ENCODE measurements at regions not wholly inside any gene's neighbourhood (a gene's known extent, or its start where the extent isn't known, plus 50 kb on each side); places are given as distances from the start of the nearest gene placed in this dataset.

GRCh38 chr4:164538097-164538496 lies 215.8 kb upstream of the SMIM31 start:
- TF ChIP-seq POLR2A (IDR thresholded peaks at IDR 0.05; ENCODE audit: extremely low read depth, insufficient read length) (no peak), CTCF (IDR thresholded peaks at IDR 0.05; ENCODE audit: low read depth, low read length) (no peak), MYC (IDR thresholded peaks at IDR 0.05; ENCODE audit: low read depth, low read length) (no peak)
- TF ChIP-seq, protein P1, sequence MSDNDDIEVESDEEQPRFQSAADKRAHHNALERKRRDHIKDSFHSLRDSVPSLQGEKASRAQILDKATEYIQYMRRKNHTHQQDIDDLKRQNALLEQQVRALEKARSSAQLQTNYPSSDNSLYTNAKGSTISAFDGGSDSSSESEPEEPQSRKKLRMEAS (IDR thresholded peaks at IDR 0.05; ENCODE audit: low read depth, low read length), result no peak

Measured in NB4 (cell line).